ENCODE measurements at regions not wholly inside any gene's neighbourhood (a gene's known extent, or its start where the extent isn't known, plus 50 kb on each side); places are given as distances from the start of the nearest gene placed in this dataset.

- no peak for TF ChIP-seq CTCF (conservative IDR thresholded peaks at IDR 0.05; ENCODE audit: low read depth, low read length)
- TF ChIP-seq EZH2 (IDR thresholded peaks at IDR 0.05; ENCODE audit: borderline replicate concordance, low read depth, low read length, poor library complexity, severe bottlenecking), result no peak
These were observed 81.8 kb upstream of the GLI2 start for GRCh38 chr2:120653871-120654270.
